Activated CD4-positive, alpha-beta T cell treated with anti-CD3 and anti-CD28 coated beads for 4 hours (primary cell): ENCODE measurements at regions not wholly inside any gene's neighbourhood (a gene's known extent, or its start where the extent isn't known, plus 50 kb on each side); places are given as distances from the start of the nearest gene placed in this dataset.
A peak's percentile ranks its signal among the peaks of the same experiment; 100 is the strongest.
"Not testable (repeated sequence)": the region's sequence is repeated elsewhere in the genome, so short reads cannot be mapped to it uniquely, and the experiment has no call there.

ENCODE experiments used
- DNase-seq, 2 donors: peaks; one replicate each; pipeline ENCODE4 v3.0.0-alpha.2; 2020

DNA sequence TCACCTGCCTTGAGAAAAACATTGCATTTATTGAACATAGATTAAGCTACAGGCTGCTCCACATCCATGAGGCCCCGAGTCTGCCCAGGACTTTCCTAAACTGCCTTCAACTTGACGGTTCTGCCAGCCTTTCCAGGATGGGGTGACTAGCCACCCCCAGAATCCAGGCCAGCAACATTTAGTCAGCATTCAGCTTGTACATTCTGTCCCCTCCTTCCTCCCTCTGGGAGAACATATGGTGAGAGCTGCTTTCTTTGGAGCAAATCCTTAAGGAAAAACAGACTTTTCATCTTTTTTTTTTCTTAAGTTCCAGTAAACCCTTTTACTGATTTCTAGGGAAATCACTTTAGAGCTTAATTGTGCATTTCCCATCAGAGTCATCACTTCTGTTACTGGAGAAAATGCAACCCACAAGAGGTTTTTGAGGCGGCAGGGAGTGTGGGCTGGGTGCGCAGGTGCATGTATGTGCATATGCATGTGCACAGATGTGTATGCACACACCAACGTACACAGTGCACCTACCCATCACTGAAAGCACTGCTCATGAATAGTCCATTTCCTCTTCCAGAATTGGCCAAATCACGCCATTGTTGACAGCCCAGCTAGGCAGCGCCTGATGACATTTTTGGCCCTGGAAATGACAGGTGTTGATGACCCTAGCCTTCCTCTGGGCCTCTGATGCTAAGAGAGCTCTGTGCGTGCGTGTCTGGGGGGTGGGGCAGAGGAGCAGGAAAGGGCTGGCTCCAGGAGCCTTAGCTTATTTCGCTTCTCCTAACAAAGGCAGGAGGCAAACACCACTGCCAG lies 145.6 kb downstream of the HSD17B3 start:
- no peak for DNase-seq

DNA sequence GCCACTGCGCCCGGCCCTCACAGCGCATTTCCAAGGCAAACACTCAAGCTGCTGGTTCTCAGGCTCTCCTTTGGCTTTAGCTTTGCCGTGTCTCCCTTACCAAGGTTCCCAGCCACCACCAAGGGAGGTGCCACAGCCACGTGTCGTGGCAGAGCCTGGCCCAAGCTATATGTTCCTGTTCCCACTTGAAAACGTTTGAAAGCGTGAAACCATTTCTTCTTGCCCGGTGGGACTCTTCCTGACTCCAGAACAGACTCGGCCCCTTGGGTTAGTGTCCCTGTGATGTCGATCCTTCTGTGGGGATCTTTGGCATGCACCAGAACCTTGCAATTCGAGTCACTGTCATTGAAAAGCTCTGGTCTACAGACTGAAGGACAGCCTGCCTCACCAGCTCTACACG lies 147.9 kb downstream of the HSD17B3 start:
- no peak for DNase-seq

GRCh38 chr9:96152550-96152949 lies 149.4 kb downstream of the HSD17B3 start:
- DNase-seq = no peak

DNA sequence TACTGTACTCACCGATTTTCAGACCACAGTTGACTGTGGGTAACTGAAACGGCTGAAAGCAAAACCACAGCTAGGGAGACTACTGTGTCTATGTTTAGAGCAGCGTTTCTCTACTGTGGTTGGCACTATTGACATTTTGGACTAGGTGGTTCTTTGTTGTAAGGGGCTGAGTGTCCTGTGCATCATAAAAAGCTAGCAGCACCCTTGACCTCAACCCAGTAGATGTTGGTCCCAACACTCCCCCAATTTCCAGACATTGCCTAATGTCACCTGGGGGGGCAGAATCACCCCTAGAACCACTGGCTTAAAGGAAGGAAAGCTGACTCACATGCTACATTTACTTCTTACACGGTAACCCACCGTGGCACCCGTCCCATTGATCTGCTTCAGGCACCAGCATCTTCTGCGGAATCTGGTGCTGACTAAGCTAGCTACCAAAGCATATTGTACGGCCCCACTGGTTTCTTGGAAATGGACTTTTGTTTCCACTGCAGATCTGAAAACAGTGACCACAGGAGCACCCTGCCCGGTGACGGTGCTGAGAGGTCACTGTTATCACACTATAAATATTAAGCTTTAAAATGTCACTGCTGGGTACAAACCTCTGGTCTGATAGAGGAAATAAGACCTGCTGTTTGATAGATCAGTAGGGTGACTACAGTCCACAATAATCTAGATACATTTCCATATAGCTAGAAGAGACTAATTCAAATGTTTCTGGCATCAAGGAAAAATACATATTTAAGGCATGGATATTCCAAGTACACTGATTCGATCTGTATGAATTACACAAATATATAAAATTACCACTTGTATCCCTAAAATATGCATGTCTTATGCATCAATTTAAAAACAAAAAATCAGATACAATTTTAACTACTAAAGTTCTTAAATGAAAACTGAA lies 151.4 kb downstream of the HSD17B3 start:
- peak; percentile 45 to 46 for DNase-seq

DNA sequence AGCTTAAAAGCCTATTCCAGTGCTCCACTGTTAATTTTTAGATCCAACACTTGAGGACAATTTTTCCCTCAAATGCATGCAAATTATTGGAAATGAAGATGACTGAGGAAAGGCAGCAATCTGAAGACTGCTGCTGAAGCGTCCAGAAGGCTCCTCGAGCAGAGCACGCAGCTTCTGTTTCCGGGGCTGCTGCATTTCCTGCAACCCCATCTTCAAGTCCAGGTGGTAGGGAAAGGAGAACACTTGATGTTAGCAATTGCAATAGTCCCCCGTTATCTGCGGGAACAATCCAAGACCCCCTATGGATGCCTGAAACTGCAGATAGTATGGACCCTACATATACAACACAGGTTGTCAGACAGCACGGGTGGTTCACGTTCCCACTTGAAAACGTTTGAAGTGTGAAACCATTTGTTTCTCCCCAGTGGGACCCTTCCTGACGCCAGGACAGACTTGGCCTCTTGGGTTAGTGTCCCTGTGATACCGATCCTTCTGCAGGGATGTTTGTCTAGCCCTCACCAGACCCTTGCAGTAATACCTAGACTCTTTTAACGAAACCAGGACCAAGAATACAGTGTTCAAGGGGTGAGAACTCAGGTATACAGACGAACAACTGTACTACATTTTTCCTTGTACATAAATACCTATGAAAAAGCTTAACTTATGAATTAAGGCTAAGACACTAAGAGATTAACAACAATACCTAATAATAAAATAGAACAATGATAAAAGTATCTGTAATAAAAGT lies 152.3 kb downstream of the HSD17B3 start:
- DNase-seq = no peak

DNA sequence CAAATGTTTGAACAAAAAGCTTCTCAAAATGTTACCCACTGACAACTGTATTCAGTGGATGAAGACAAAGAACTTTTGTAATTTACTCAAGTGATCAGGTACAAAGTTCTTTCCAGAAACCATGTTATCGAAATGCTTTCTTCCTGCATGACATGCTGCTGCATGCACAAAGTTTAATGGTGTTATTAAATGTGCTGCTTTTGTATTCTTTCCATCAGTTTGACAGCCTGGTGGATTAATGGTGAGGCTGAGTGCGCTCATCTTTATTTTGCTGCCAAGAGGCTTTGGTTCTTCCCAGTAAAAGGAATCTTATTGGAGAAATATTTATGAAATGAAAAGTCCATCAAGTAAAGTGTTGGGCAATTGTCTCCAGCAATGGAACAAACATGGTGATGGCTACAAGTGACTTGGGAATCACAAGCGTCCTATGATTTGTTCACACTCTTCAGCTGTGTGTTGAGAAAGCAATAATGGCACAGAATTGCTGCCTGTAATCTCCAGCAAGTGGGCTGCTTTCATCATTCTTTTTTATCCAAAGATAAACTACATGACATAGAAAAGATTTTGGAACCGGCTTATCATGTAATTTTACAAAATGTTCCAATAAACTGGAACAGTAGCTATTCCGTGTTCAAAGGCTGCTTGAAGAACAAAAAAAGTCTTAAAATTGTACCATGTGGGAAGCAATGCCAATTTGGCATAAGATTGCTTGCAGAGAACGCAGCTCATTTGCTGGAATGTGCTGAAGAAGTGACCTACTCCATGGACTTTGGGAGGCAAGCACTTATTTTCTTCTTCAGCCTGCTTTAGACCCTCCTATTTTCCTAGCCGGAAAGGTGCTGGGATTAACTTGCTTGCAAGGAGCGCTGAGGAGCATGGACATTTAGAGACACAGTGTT lies 153.1 kb downstream of the HSD17B3 start:
- no peak for DNase-seq

- DNase-seq = not testable (repeated sequence)
Observed at GRCh38 chr9:96147029-96147428, 154.9 kb downstream of the HSD17B3 start.

- DNase-seq = no peak
Observed at GRCh38 chr9:96141666-96142065, 160.3 kb downstream of the HSD17B3 start.

DNA sequence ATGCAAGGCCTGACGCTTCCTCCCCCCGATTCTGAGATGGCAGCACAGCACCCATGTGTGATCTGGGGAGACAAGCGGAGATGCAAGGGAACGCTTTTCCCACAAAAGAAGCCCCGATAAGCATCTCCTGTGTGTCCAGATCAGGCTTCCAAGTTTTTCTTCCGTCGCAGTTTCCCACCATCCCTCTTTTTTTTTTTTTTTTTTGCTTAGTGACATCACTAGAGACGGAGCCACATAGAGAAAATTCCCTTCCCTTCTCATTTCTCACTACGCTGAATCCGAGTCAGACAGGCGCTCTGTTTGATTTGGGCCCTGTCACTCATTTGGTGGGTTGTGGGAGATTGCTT lies 160.9 kb downstream of the HSD17B3 start:
- DNase-seq = no peak

DNA sequence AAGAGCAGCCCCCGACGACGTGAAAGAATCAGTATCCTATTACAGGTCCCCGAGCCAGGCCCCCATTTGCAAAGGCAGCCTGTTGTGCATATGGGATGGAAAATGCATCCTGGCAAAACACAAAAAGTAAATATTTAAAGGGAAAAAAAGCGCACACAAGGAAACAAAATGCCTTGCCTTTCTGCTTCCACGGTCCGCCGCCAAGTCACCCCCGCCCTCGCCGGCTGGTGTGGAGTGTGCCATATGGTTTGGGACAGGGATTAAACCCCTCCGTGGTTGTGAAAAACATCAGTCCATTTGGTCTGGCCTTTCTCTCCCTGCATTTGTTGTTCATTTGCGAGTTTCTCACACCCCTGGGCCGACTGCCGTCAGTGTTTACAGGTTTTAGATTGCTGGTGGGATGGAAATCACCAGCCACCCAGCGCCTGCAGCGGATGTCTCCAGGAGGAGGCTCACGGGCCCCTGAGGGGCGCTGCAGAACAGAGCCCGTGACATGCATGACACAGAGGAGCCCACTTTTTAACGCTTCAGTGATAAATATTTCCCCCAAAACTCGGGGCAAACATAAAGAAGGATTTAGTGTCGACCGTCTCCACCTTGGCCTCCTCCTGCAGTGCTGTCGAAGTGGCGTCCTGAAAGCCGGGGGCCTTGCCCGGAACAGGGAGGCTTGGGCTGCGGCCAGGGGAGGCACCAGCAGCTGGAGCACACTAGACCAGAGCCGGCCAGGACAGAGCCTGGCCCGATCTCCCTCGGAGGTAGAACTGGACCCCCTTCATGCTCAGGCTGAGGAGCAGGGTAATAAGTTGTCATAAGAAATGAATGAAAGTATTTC lies 161.5 kb downstream of the HSD17B3 start:
- DNase-seq = no peak

DNA sequence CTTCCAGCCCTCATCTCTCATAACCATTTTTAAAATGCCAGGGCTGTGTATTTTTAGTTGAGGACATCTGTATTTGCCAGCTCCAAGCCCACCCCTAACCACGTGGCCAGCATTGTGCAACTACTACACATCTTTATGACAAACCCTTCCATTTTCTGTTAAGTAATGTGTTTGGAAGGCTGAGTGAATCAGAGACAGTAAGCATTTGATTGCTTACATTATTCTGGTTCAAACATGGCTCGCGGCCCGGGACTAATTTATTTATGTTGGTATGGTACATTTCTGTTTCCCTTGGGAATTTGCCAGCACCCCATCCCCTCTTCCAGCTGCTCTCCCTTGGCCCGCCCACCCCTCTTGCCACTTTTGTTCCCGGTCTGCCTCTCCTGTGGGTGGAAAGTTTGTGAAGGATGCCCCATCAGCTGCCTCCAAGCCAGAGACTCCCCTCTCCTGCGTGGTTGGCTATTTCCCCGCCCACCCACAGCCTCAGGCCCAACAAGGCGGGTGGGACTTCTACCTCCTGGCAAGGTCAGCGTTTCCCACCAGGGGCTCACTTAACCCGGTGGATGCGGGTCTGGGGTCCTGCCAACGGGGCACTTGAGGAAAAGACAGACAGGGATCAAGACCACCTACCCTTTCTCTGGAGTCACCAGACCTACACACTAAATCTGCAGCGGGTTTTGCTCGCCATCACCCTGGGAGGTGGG lies 162.2 kb downstream of the HSD17B3 start:
- no peak for DNase-seq

DNA sequence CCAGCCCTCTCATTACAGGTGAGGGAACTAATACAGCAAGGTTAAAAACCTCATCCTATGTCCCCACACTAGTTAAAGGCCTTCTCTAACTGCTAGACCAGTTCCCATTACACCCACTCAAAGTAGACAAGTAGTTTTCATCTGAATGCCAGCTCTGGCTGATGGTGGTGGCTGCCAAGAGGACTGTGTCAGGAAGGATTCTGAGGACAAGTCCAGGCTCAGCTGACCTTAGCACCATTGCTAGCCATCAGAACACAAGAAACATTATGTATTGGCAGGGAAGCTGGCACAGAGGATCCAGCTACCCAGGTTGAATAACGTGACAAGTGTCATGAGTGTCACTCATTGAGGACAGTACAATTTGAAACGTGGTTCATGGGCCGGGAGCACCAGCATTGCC lies 163.4 kb downstream of the HSD17B3 start:
- DNase-seq = no peak

GRCh38 chr9:96137671-96138429 lies 164.1 kb downstream of the HSD17B3 start:
- no peak for DNase-seq

- DNase-seq = no peak
Observed at GRCh38 chr9:96136992-96137670, 164.8 kb downstream of the HSD17B3 start.

DNA sequence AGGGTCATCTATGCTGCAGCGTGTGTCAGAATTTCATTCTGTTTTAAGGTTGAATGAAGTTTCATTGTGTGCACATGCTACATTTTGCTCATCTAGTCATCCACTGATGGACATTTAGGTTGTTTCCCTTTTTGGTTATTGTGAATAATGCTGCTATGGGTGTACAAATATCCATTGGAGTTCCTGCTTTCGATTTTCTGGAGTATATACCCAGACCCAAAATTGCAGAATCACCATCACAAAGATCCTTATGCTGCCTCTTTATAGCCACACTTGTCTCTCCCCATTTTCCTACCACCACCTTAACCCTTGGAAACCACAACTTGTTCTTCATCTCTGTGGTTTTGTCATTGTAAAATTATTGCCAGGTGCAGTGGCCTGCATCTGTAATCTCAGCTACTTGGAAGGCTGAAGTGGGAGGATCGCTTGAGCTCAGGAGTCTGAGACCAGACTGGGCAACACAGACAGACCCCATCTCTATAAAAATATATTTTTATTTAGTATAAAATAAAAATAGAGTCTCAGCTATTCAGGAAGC lies 166.2 kb downstream of the HSD17B3 start:
- DNase-seq = no peak

- no peak for DNase-seq
Observed at GRCh38 chr9:96135076-96135752, 166.8 kb downstream of the HSD17B3 start.

DNA sequence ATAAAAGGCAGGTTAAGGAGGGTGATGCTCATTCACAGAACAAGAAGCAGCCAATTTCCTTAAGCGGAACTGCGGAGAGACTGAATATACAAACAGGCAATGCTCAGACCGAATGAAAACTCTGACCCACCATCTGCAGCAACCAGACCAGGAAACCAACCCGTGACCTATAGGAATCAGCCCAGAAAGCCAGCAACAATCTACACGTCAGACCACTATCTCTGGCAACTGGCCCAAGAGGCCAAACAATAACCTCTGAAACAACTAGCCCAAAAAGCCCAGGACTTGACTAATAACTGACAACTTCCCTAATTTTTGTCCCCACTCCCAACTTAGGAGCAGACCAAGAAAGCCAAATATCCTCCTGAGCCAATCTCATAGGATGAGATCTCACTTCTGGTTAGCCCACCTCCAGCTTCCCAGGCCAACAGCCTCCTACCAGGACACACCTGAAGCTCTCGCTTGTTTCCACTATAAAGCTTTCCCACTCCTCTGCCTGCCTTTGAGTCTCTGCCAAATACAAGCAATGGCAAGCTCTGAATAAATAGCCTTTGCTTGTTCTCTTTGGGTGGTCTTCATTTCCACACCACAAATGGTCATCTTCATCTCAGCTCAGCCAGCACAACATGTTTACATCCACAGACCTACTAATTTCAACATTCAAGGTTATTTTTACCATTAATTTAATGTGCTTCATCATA lies 168.5 kb downstream of the HSD17B3 start:
- no peak for DNase-seq

- no peak for DNase-seq
Observed at GRCh38 chr9:96131825-96132224, 170.2 kb downstream of the HSD17B3 start.
